Neuronal stem cell (in vitro differentiated cells): ENCODE measurements at regions not wholly inside any gene's neighbourhood (a gene's known extent, or its start where the extent isn't known, plus 50 kb on each side); places are given as distances from the start of the nearest gene placed in this dataset.

Source experiments
- DNase-seq: peaks from one replicate; pipeline ENCODE4 v3.0.0-alpha.2; 2013; ENCODE audit warnings: low spot score
- H2AFZ ChIP-seq: one replicate; pipeline ENCODE4 v1.6.1; 2013; ENCODE audit warnings: mild to moderate bottlenecking, low read length, inconsistent platforms
- H2AK5ac ChIP-seq: 2 replicates; pipeline ENCODE4 v1.6.1; 2013; ENCODE audit warnings: low read depth, mild to moderate bottlenecking, inconsistent platforms, low read length, moderate library complexity, mixed read lengths
- H2BK120ac ChIP-seq: 2 replicates; pipeline ENCODE4 v1.6.1; 2013; ENCODE audit warnings: low read depth, mild to moderate bottlenecking, inconsistent platforms, low read length, moderate library complexity, mixed read lengths
- H2BK12ac ChIP-seq: one replicate; pipeline ENCODE4 v1.6.1; 2013; ENCODE audit warnings: low read length, inconsistent platforms
- H2BK15ac ChIP-seq: 2 replicates; pipeline ENCODE4 v1.6.1; 2013; ENCODE audit warnings: mild to moderate bottlenecking, low read length, inconsistent platforms, mixed read lengths
- H2BK5ac ChIP-seq: one replicate; pipeline ENCODE4 v1.6.1; 2013; ENCODE audit warnings: inconsistent platforms, mild to moderate bottlenecking, low read length, moderate library complexity
- H3K14ac ChIP-seq: one replicate; pipeline ENCODE4 v1.6.1; 2013; ENCODE audit warnings: low read length, inconsistent platforms
- H3K18ac ChIP-seq: 2 replicates; pipeline ENCODE4 v1.6.1; 2013; ENCODE audit warnings: low read length, inconsistent platforms
- H3K23ac ChIP-seq: 2 replicates; pipeline ENCODE4 v1.6.1; 2013; ENCODE audit warnings: low read depth, mild to moderate bottlenecking, mixed read lengths, low read length, inconsistent platforms; ENCODE audit not compliant: poor library complexity
- H3K27ac ChIP-seq: replicated peaks from 3 replicates; pipeline ENCODE4 v1.5.1; 2013; ENCODE audit warnings: low read length, inconsistent platforms
- H3K27me3 ChIP-seq, 3 experiments: 2 replicates each; pipeline ENCODE4 v1.6.1; 2013; ENCODE audit warnings: low read length in 3 of 3, mild to moderate bottlenecking in 2 of 3, inconsistent platforms in 1 of 3, low read depth in 1 of 3, mixed read lengths in 1 of 3, moderate library complexity in 1 of 3; ENCODE audit not compliant: control insufficient read depth in 3 of 3, insufficient read depth in 3 of 3
- H3K36me3 ChIP-seq, 2 donors: replicated peaks in 1 of 2; 2 replicates each; pipeline ENCODE4 v1.6.1; 2013; ENCODE audit warnings: low read length in 2 of 2; ENCODE audit not compliant: control insufficient read depth in 2 of 2, insufficient read depth in 2 of 2
- H3K4ac ChIP-seq: 2 replicates; pipeline ENCODE4 v1.6.1; 2013; ENCODE audit warnings: inconsistent platforms, mild to moderate bottlenecking, low read length, moderate library complexity
- H3K4me1 ChIP-seq, 2 donors: 1 replicate in 1 of 2; 2 replicates in 1 of 2; pipeline ENCODE4 v1.6.1; 2013; ENCODE audit warnings: low read length in 2 of 2, low read depth in 1 of 2; ENCODE audit not compliant: control insufficient read depth in 2 of 2, insufficient read depth in 1 of 2
- H3K4me2 ChIP-seq: one replicate; pipeline ENCODE4 v1.6.1; 2013; ENCODE audit warnings: mild to moderate bottlenecking, low read length, inconsistent platforms; ENCODE audit not compliant: insufficient read depth, poor library complexity, severe bottlenecking
- H3K4me3 ChIP-seq, 2 donors: 2 replicates each; pipeline ENCODE4 v1.5.1; 2013; ENCODE audit warnings: low read length in 2 of 2, mild to moderate bottlenecking in 2 of 2, inconsistent platforms in 1 of 2, moderate library complexity in 1 of 2
- H3K79me1 ChIP-seq: one replicate; pipeline ENCODE4 v1.6.1; 2013; ENCODE audit warnings: low read depth, mild to moderate bottlenecking, inconsistent platforms, low read length, moderate library complexity
- H3K9ac ChIP-seq: one replicate; pipeline ENCODE4 v1.6.1; 2013; ENCODE audit warnings: mild to moderate bottlenecking, low read depth, low read length, inconsistent platforms; ENCODE audit not compliant: poor library complexity
- H3K9me3 ChIP-seq, 2 donors: replicated peaks in 1 of 2; 2 replicates each; pipeline versions ENCODE3 to v1.6.1; 2013; ENCODE audit warnings: low read length in 2 of 2, mild to moderate bottlenecking in 2 of 2, inconsistent platforms in 1 of 2, low read depth in 1 of 2, mixed read lengths in 1 of 2, moderate library complexity in 1 of 2; ENCODE audit not compliant: control insufficient read depth in 2 of 2, insufficient read depth in 1 of 2
- H4K8ac ChIP-seq: one replicate; pipeline ENCODE4 v1.6.1; 2013; ENCODE audit warnings: low read depth, mild to moderate bottlenecking, inconsistent platforms, low read length, moderate library complexity
- H4K91ac ChIP-seq: one replicate; pipeline ENCODE4 v1.6.1; 2013; ENCODE audit warnings: low read length, low read depth, mild to moderate bottlenecking, inconsistent platforms; ENCODE audit not compliant: poor library complexity
- WGBS, 2 donors: extraction: QIAGEN DNeasy Blood & Tissue Kit; methylation state at CpG; one replicate each; pipeline ENCODE4 v1.1.7; 2013; ENCODE audit warnings: missing lambda C conversion rate in 2 of 2, mixed read lengths in 1 of 2; ENCODE audit not compliant: insufficient read length in 2 of 2, insufficient replicate concordance in 1 of 2; ENCODE audit errors: extremely low coverage in 2 of 2; 5-methylcytosine and 5-hydroxymethylcytosine counted together

- Histone ChIP-seq H3K79me1 (no peaks in the 10 kb centered on the region), H3K9ac (no peak overlapping the region), H3K4me1 (no peaks in the 10 kb centered on the region), H2AK5ac (no peak overlapping the region), H3K4me3 (no peak overlapping the region), H3K9me3 (no peaks in the 10 kb centered on the region), H2AFZ (no peak overlapping the region), H3K36me3 (no peaks in the 10 kb centered on the region), H3K27me3 (no peaks in the 10 kb centered on the region), H3K23ac (no peak overlapping the region), H3K14ac (no peak overlapping the region), H2BK120ac (no peak overlapping the region), H2BK12ac (no peak overlapping the region), H4K8ac (no peak overlapping the region), H2BK15ac (no peak overlapping the region), H4K91ac (no peak overlapping the region), H2BK5ac (no peak overlapping the region), H3K4me2 (no peak overlapping the region), H3K18ac (no peak overlapping the region), H3K4ac (no peak overlapping the region), H3K27ac (no peak overlapping the region)
- DNase-seq, result no peak
- WGBS, 2 donors, result no CpG with 5 or more reads among the region's 3 CpGs
Observed at GRCh38 chr12:90677552-90677951, 277.4 kb downstream of the CCER1 start.

- WGBS, 2 donors, result no CpG with 5 or more reads among the region's 1 CpG
- Histone ChIP-seq H3K9me3 (no peaks in the 10 kb centered on the region), H3K4me3 (no peak overlapping the region), H3K4ac (no peak overlapping the region), H2AK5ac (no peak overlapping the region), H3K27me3 (no peaks in the 10 kb centered on the region), H3K36me3 (no peaks in the 10 kb centered on the region), H2BK5ac (no peak overlapping the region), H2BK15ac (no peak overlapping the region), H2BK120ac (no peak overlapping the region), H3K18ac (no peak overlapping the region), H3K79me1 (no peaks in the 10 kb centered on the region), H4K8ac (no peak overlapping the region), H3K14ac (no peak overlapping the region), H2AFZ (no peak overlapping the region), H3K27ac (no peak overlapping the region), H3K23ac (no peak overlapping the region), H4K91ac (no peak overlapping the region), H2BK12ac (no peak overlapping the region), H3K4me1 (no peaks in the 10 kb centered on the region), H3K4me2 (no peak overlapping the region), H3K9ac (no peak overlapping the region)
- DNase-seq, result no peak
Observed at GRCh38 chr12:90677055-90677454, 277.9 kb downstream of the CCER1 start.

GRCh38 chr12:90675106-90675505 lies 279.9 kb downstream of the CCER1 start:
- H3K4me1 ChIP-seq, result no peaks in the 10 kb centered on the region
- no peak overlapping the region for H3K27ac ChIP-seq
- H2BK5ac ChIP-seq, result no peak overlapping the region
- no peak overlapping the region for H3K14ac ChIP-seq
- no peak overlapping the region for H3K23ac ChIP-seq
- DNase-seq, result no peak
- H3K79me1 ChIP-seq, result no peaks in the 10 kb centered on the region
- H3K4ac ChIP-seq, result no peak overlapping the region
- no peaks in the 10 kb centered on the region for H3K36me3 ChIP-seq
- H3K9me3 ChIP-seq, result no peaks in the 10 kb centered on the region
- no peak overlapping the region for H4K8ac ChIP-seq
- H2BK120ac ChIP-seq, result no peak overlapping the region
- no peak overlapping the region for H3K18ac ChIP-seq
- H2BK15ac ChIP-seq, result no peak overlapping the region
- H3K4me2 ChIP-seq, result no peak overlapping the region
- no peak overlapping the region for H2AK5ac ChIP-seq
- no peaks in the 10 kb centered on the region for H3K27me3 ChIP-seq
- no peak overlapping the region for H3K4me3 ChIP-seq
- H2BK12ac ChIP-seq, result no peak overlapping the region
- no peak overlapping the region for H4K91ac ChIP-seq
- WGBS, 2 donors, result no CpG with 5 or more reads among the region's 1 CpG
- no peak overlapping the region for H2AFZ ChIP-seq
- H3K9ac ChIP-seq, result no peak overlapping the region

- no peak for DNase-seq
- Histone ChIP-seq H3K4me1 (no peaks in the 10 kb centered on the region), H3K79me1 (no peaks in the 10 kb centered on the region), H2AK5ac (no peak overlapping the region), H3K4me3 (no peak overlapping the region), H2BK120ac (no peak overlapping the region), H3K18ac (no peak overlapping the region), H2BK12ac (no peak overlapping the region), H3K23ac (no peak overlapping the region), H4K91ac (no peak overlapping the region), H3K9me3 (no peaks in the 10 kb centered on the region), H3K9ac (no peak overlapping the region), H2BK15ac (no peak overlapping the region), H2AFZ (no peak overlapping the region), H4K8ac (no peak overlapping the region), H3K27me3 (no peaks in the 10 kb centered on the region), H3K14ac (no peak overlapping the region), H2BK5ac (no peak overlapping the region), H3K27ac (no peak overlapping the region), H3K4ac (no peak overlapping the region), H3K4me2 (no peak overlapping the region), H3K36me3 (no peaks in the 10 kb centered on the region)
- no CpG with 5 or more reads among the region's 1 CpG for WGBS, 2 donors
Observed at GRCh38 chr12:90672081-90672480, 282.9 kb downstream of the CCER1 start.
